ENCODE measurements at regions not wholly inside any gene's neighbourhood (a gene's known extent, or its start where the extent isn't known, plus 50 kb on each side); places are given as distances from the start of the nearest gene placed in this dataset.

- Histone ChIP-seq H3K27me3 (ENCODE audit: insufficient read depth) (no peaks in the 10 kb centered on the region), H3K9ac (no peak overlapping the region), H2AFZ (ENCODE audit: low read depth) (no peak overlapping the region), H3K9me3 (no peaks in the 10 kb centered on the region), H3F3A (replicated peaks; ENCODE audit: insufficient read depth) (no peaks in the 10 kb centered on the region), H3K79me2 (ENCODE audit: insufficient read depth) (no peaks in the 10 kb centered on the region), H3K4me2 (no peak overlapping the region), H3K4me1 (ENCODE audit: control insufficient read depth in 1 of 2, insufficient read depth in 2 of 2, low read depth in 1 of 2, low read length in 1 of 2) (no peaks in the 10 kb centered on the region), H3K9me2 (no peaks in the 10 kb centered on the region), H3K36me3 (replicated peaks in 1 of 2; ENCODE audit: control insufficient read depth in 1 of 2, insufficient read depth in 2 of 2, low read length in 1 of 2) (no peaks in the 10 kb centered on the region), H3K4me3 (ENCODE audit: low read depth in 2 of 2, low read length in 1 of 2) (no peak overlapping the region), H4K20me1 (ENCODE audit: insufficient read depth) (no peaks in the 10 kb centered on the region), H3K27ac (ENCODE audit: low read depth in 2 of 2, low read length in 1 of 2) (no peak overlapping the region)
- DNase-seq: no peak
- CTCF ChIA-PET: interaction anchor here (1.6 kb wide), 1 partner anchor 170 kb away, joined by 4 read pairs; no protein-coding TSS in a partner anchor
- POLR2A ChIA-PET: no interaction called here
- no peak for TF ChIP-seq USF2 (IDR thresholded peaks at IDR 0.05; ENCODE audit: borderline replicate concordance, low read depth, low read length)
- TF ChIP-seq PBX3 (IDR thresholded peaks at IDR 0.05): no peak
- no peak for TF ChIP-seq GABPA (IDR thresholded peaks at IDR 0.05; ENCODE audit: low read depth)
- no peak for TF ChIP-seq IRF3 (IDR thresholded peaks at IDR 0.05; ENCODE audit: low read depth, low read length)
- TF ChIP-seq TAF1 (IDR thresholded peaks at IDR 0.05; ENCODE audit: borderline replicate concordance, low read depth, low read length): no peak
- no peak for TF ChIP-seq RXRA (IDR thresholded peaks at IDR 0.05; ENCODE audit: borderline replicate concordance, low read depth)
- TF ChIP-seq REST (IDR thresholded peaks at IDR 0.05; ENCODE audit: low read depth, low read length): no peak
- TF ChIP-seq USF1 (IDR thresholded peaks at IDR 0.05; ENCODE audit: borderline replicate concordance, low read depth): no peak
- TF ChIP-seq RCOR1 (IDR thresholded peaks at IDR 0.05; ENCODE audit: low read length): no peak
- TF ChIP-seq, protein P1, sequence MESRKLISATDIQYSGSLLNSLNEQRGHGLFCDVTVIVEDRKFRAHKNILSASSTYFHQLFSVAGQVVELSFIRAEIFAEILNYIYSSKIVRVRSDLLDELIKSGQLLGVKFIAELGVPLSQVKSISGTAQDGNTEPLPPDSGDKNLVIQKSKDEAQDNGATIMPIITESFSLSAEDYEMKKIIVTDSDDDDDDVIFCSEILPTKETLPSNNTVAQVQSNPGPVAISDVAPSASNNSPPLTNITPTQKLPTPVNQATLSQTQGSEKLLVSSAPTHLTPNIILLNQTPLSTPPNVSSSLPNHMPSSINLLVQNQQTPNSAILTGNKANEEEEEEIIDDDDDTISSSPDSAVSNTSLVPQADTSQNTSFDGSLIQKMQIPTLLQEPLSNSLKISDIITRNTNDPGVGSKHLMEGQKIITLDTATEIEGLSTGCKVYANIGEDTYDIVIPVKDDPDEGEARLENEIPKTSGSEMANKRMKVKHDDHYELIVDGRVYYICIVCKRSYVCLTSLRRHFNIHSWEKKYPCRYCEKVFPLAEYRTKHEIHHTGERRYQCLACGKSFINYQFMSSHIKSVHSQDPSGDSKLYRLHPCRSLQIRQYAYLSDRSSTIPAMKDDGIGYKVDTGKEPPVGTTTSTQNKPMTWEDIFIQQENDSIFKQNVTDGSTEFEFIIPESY (IDR thresholded peaks at IDR 0.05; ENCODE audit: borderline replicate concordance, low read depth): no peak
- TF ChIP-seq RAD21 (IDR thresholded peaks at IDR 0.05; ENCODE audit: low read length): no peak
- no peak for TF ChIP-seq CHD2 (IDR thresholded peaks at IDR 0.05; ENCODE audit: low read length, partially characterized antibody)
- TF ChIP-seq EP300 (IDR thresholded peaks at IDR 0.05; ENCODE audit: borderline replicate concordance in 1 of 2, low read depth in 1 of 2, low read length in 1 of 2): no peak
- no peak for TF ChIP-seq CTCF (IDR thresholded peaks at IDR 0.05)
- TF ChIP-seq JUND (IDR thresholded peaks at IDR 0.05): no peak
- TF ChIP-seq EZH2phosphoT487 (IDR thresholded peaks at IDR 0.05; ENCODE audit: borderline replicate concordance, low read depth): no peak
- no peak for TF ChIP-seq NRF1 (IDR thresholded peaks at IDR 0.05; ENCODE audit: low read depth, low read length)
- TF ChIP-seq FOXM1 (IDR thresholded peaks at IDR 0.05; ENCODE audit: low read depth): no peak
- TF ChIP-seq YY1 (IDR thresholded peaks at IDR 0.05; ENCODE audit: low read depth): no peak
- no peak for TF ChIP-seq NFIC (IDR thresholded peaks at IDR 0.05; ENCODE audit: borderline replicate concordance)
- 38% methylated on average over 2 of the region's 2 CpGs for WGBS (ENCODE audit: low lambda C conversion rate)
These were observed 139.2 kb downstream of the RASSF9 start for GRCh38 chr12:85697003-85697402.
